HCT116 (cell line): ENCODE measurements at regions not wholly inside any gene's neighbourhood (a gene's known extent, or its start where the extent isn't known, plus 50 kb on each side); places are given as distances from the start of the nearest gene placed in this dataset.

ENCODE experiments used
- CBX3 ChIP-seq: IDR thresholded peaks from 2 replicates; pipeline ENCODE4 v1.6.1; 2012; ENCODE audit warnings: low read depth
- CEBPB ChIP-seq: IDR thresholded peaks from 2 replicates; pipeline ENCODE4 v1.6.1; 2012; ENCODE audit warnings: low read depth
- CTCF ChIP-seq, 3 experiments: fragments of 200-600 bp in 1 of 3; sonication (generic) in 1 of 3; IDR thresholded peaks in 2 of 3; conservative IDR thresholded peaks in 1 of 3; 2 replicates each; pipeline ENCODE4 v1.5.1; 2012 to 2017; ENCODE audit warnings: low read depth in 2 of 3, low read length in 2 of 3, antibody characterized with exemption in 1 of 3, borderline replicate concordance in 1 of 3, control low read depth in 1 of 3, mild to moderate bottlenecking in 1 of 3, mixed read lengths in 1 of 3, mixed run types in 1 of 3, moderate library complexity in 1 of 3; ENCODE audit not compliant: insufficient read depth in 1 of 3
- ELF1 ChIP-seq: IDR thresholded peaks from 2 replicates; pipeline ENCODE4 v1.6.1; 2012; ENCODE audit warnings: low read depth, borderline replicate concordance
- EZH2 ChIP-seq: fragments of 200-600 bp; sonication (generic); IDR thresholded peaks from 2 replicates; pipeline ENCODE4 v1.6.1; 2017; ENCODE audit warnings: antibody characterized with exemption, mixed run types
- EZH2phosphoT487 ChIP-seq: fragments of 200-600 bp; IDR thresholded peaks from 2 replicates; pipeline ENCODE4 v1.6.1; 2018; ENCODE audit warnings: antibody characterized with exemption, borderline replicate concordance
- FOSL1 ChIP-seq: IDR thresholded peaks from 2 replicates; pipeline ENCODE4 v1.6.1; 2012; ENCODE audit warnings: low read depth
- MAX ChIP-seq: IDR thresholded peaks from 2 replicates; pipeline ENCODE4 v1.6.1; 2012
- POLR2A ChIP-seq: IDR thresholded peaks from 2 replicates; pipeline ENCODE4 v1.7.0; 2011; ENCODE audit warnings: borderline replicate concordance; ENCODE audit not compliant: insufficient read depth, insufficient read length; ENCODE audit errors: extremely low read depth
- SP1 ChIP-seq: IDR thresholded peaks from 2 replicates; pipeline ENCODE4 v1.6.1; 2012; ENCODE audit warnings: low read depth
- SRF ChIP-seq: IDR thresholded peaks from 2 replicates; pipeline ENCODE4 v1.6.1; 2012; ENCODE audit warnings: low read depth
- ZBTB33 ChIP-seq: IDR thresholded peaks from 2 replicates; pipeline ENCODE4 v1.6.1; 2011; ENCODE audit warnings: mild to moderate bottlenecking, low read length, moderate library complexity; ENCODE audit not compliant: insufficient replicate concordance; ENCODE audit errors: extremely low read depth

- TF ChIP-seq CTCF (IDR thresholded peaks at IDR 0.05 in 2 of 3, conservative IDR thresholded peaks at IDR 0.05 in 1 of 3; ENCODE audit: borderline replicate concordance in 1 of 3, insufficient read depth in 1 of 3, low read depth in 2 of 3, low read length in 2 of 3): no peak
- TF ChIP-seq CEBPB: no peak
- TF ChIP-seq ZBTB33: no peak
- TF ChIP-seq POLR2A: no peak
- TF ChIP-seq MAX: no peak
- TF ChIP-seq SP1: no peak
- TF ChIP-seq EZH2: no peak
- TF ChIP-seq CBX3: no peak
- no peak for TF ChIP-seq SRF
- no peak for TF ChIP-seq EZH2phosphoT487
- no peak for TF ChIP-seq ELF1
- TF ChIP-seq FOSL1: no peak
These were observed 556.6 kb upstream of the DIPK2B start for GRCh38 chrX:45757272-45757671.
